Stomach smooth muscle (tissue), 2 donors: ENCODE measurements at regions not wholly inside any gene's neighbourhood (a gene's known extent, or its start where the extent isn't known, plus 50 kb on each side); places are given as distances from the start of the nearest gene placed in this dataset.

Experiments
- H3K27ac ChIP-seq: one replicate; pipeline ENCODE4 v1.7.0; 2013; ENCODE audit warnings: mild to moderate bottlenecking, low read length, inconsistent platforms
- H3K27me3 ChIP-seq, 2 donors: one replicate each; pipeline ENCODE4 v1.7.0; 2013; ENCODE audit warnings: low read length in 2 of 2; ENCODE audit not compliant: insufficient read depth in 2 of 2, control insufficient read depth in 1 of 2
- H3K36me3 ChIP-seq, 2 donors: one replicate each; pipeline ENCODE4 v1.7.0; 2013; ENCODE audit warnings: low read length in 2 of 2; ENCODE audit not compliant: control insufficient read depth in 2 of 2, insufficient read depth in 2 of 2
- H3K4me1 ChIP-seq: one replicate; pipeline ENCODE4 v1.7.0; 2013; ENCODE audit warnings: low read length; ENCODE audit not compliant: control insufficient read depth, insufficient read depth
- H3K4me3 ChIP-seq, 2 donors: one replicate each; pipeline ENCODE4 v1.7.0; 2013; ENCODE audit warnings: low read length in 2 of 2
- H3K9ac ChIP-seq, 2 donors: one replicate each; pipeline ENCODE4 v1.7.0; 2013; ENCODE audit warnings: low read length in 2 of 2, mild to moderate bottlenecking in 1 of 2
- H3K9me3 ChIP-seq, 2 donors: one replicate each; pipeline ENCODE4 v1.7.0; 2013; ENCODE audit warnings: low read length in 2 of 2; ENCODE audit not compliant: control insufficient read depth in 2 of 2
- donor health status: healthy.
- donor health status: Pancreatic carcinoma.

GRCh38 chr6:11865680-11866300 lies 87.2 kb upstream of the ADTRP start:
- peaks cover 8% of the 10 kb centered on the region for H3K4me1 ChIP-seq
- H3K4me3 ChIP-seq: no peak overlapping the region
- no peaks in the 10 kb centered on the region for H3K36me3 ChIP-seq
- no peak overlapping the region for H3K27ac ChIP-seq
- no peak overlapping the region for H3K9ac ChIP-seq
- H3K9me3 ChIP-seq: no peaks in the 10 kb centered on the region
- no peaks in the 10 kb centered on the region for H3K27me3 ChIP-seq

- Histone ChIP-seq H3K27ac (no peak overlapping the region), H3K9me3 (no peaks in the 10 kb centered on the region), H3K9ac (no peak overlapping the region), H3K36me3 (no peaks in the 10 kb centered on the region), H3K4me1 (no peaks in the 10 kb centered on the region), H3K4me3 (no peak overlapping the region), H3K27me3 (no peaks in the 10 kb centered on the region)
Measured at GRCh38 chr6:11858439-11858838, 79.8 kb upstream of the ADTRP start.

- H3K4me1 ChIP-seq: no peaks in the 10 kb centered on the region
- no peak overlapping the region for H3K9ac ChIP-seq
- no peak overlapping the region for H3K27ac ChIP-seq
- H3K4me3 ChIP-seq: no peak overlapping the region
- no peaks in the 10 kb centered on the region for H3K9me3 ChIP-seq
- H3K36me3 ChIP-seq: no peaks in the 10 kb centered on the region
- H3K27me3 ChIP-seq: no peaks in the 10 kb centered on the region
Measured at GRCh38 chr6:11855743-11856142, 77.1 kb upstream of the ADTRP start.

- H3K27ac ChIP-seq: no peak overlapping the region
- H3K4me1 ChIP-seq: no peaks in the 10 kb centered on the region
- H3K27me3 ChIP-seq: no peaks in the 10 kb centered on the region
- no peaks in the 10 kb centered on the region for H3K36me3 ChIP-seq
- no peak overlapping the region for H3K4me3 ChIP-seq
- no peaks in the 10 kb centered on the region for H3K9me3 ChIP-seq
- H3K9ac ChIP-seq: no peak overlapping the region
Measured at GRCh38 chr6:11854408-11855165, 76.0 kb upstream of the ADTRP start.

GRCh38 chr6:11853678-11854407 lies 75.2 kb upstream of the ADTRP start:
- Histone ChIP-seq H3K36me3 (no peaks in the 10 kb centered on the region), H3K4me3 (no peak overlapping the region), H3K27ac (no peak overlapping the region), H3K9ac (no peak overlapping the region), H3K9me3 (no peaks in the 10 kb centered on the region), H3K4me1 (no peaks in the 10 kb centered on the region), H3K27me3 (no peaks in the 10 kb centered on the region)

- H3K9ac ChIP-seq: no peak overlapping the region
- H3K9me3 ChIP-seq: no peaks in the 10 kb centered on the region
- no peak overlapping the region for H3K4me3 ChIP-seq
- no peak overlapping the region for H3K27ac ChIP-seq
- H3K27me3 ChIP-seq: no peaks in the 10 kb centered on the region
- no peaks in the 10 kb centered on the region for H3K36me3 ChIP-seq
- no peaks in the 10 kb centered on the region for H3K4me1 ChIP-seq
Measured at GRCh38 chr6:11852061-11852651, 73.6 kb upstream of the ADTRP start.

GRCh38 chr6:11851387-11851786 lies 72.8 kb upstream of the ADTRP start:
- H3K27me3 ChIP-seq: no peaks in the 10 kb centered on the region
- no peak overlapping the region for H3K4me3 ChIP-seq
- no peaks in the 10 kb centered on the region for H3K4me1 ChIP-seq
- H3K36me3 ChIP-seq: no peaks in the 10 kb centered on the region
- no peak overlapping the region for H3K27ac ChIP-seq
- no peaks in the 10 kb centered on the region for H3K9me3 ChIP-seq
- no peak overlapping the region for H3K9ac ChIP-seq

GRCh38 chr6:11848852-11849731 lies 70.5 kb upstream of the ADTRP start:
- Histone ChIP-seq H3K36me3 (no peaks in the 10 kb centered on the region), H3K4me3 (no peak overlapping the region), H3K4me1 (no peaks in the 10 kb centered on the region), H3K27ac (no peak overlapping the region), H3K9ac (no peak overlapping the region), H3K27me3 (no peaks in the 10 kb centered on the region), H3K9me3 (no peaks in the 10 kb centered on the region)

GRCh38 chr6:11848346-11848651 lies 69.7 kb upstream of the ADTRP start:
- no peaks in the 10 kb centered on the region for H3K9me3 ChIP-seq
- H3K36me3 ChIP-seq: no peaks in the 10 kb centered on the region
- H3K27me3 ChIP-seq: no peaks in the 10 kb centered on the region
- no peak overlapping the region for H3K27ac ChIP-seq
- no peaks in the 10 kb centered on the region for H3K4me1 ChIP-seq
- no peak overlapping the region for H3K4me3 ChIP-seq
- H3K9ac ChIP-seq: no peak overlapping the region
